HG03025 (cell line): ENCODE measurements at regions not wholly inside any gene's neighbourhood (a gene's known extent, or its start where the extent isn't known, plus 50 kb on each side); places are given as distances from the start of the nearest gene placed in this dataset.
"Not testable (repeated sequence)": the region's sequence is repeated elsewhere in the genome, so short reads cannot be mapped to it uniquely, and the experiment has no call there.

Experiments used
- ATAC-seq: cut with Tn5 transposase; IDR thresholded peaks from one replicate; pipeline ENCODE4 v1.9.1; 2021; ENCODE audit warnings: mild to moderate bottlenecking, moderate library complexity; ENCODE audit not compliant: unreplicated experiment, low FRiP score

- ATAC-seq = no peak
Measured at GRCh38 chr12:4159851-4160250, 113.7 kb upstream of the CCND2 start.

GRCh38 chr12:4158306-4158705 is 115.3 kb upstream of the CCND2 start:
- no peak for ATAC-seq

- no peak for ATAC-seq
Measured at GRCh38 chr12:4157122-4157521, 116.4 kb upstream of the CCND2 start.

GRCh38 chr12:4156317-4156716 is 117.2 kb upstream of the CCND2 start:
- no peak for ATAC-seq

GRCh38 chr12:4154672-4155225 is 118.8 kb upstream of the CCND2 start:
- no peak for ATAC-seq

GRCh38 chr12:4153343-4153892 is 120.1 kb upstream of the CCND2 start:
- peak; percentile 67 for ATAC-seq

- ATAC-seq = no peak
Measured at GRCh38 chr12:4152145-4152795, 121.3 kb upstream of the CCND2 start.

GRCh38 chr12:4151362-4152121 is 122.0 kb upstream of the CCND2 start:
- no peak for ATAC-seq

GRCh38 chr12:4150355-4150754 is 123.2 kb upstream of the CCND2 start:
- not testable (repeated sequence) for ATAC-seq

- ATAC-seq = peak; percentile 64
Measured at GRCh38 chr12:4148418-4149056, 125.0 kb upstream of the CCND2 start.

- no peak for ATAC-seq
Measured at GRCh38 chr12:4147031-4147481, 126.5 kb upstream of the CCND2 start.

GRCh38 chr12:4145990-4146859 is 127.3 kb upstream of the CCND2 start:
- no peak for ATAC-seq

GRCh38 chr12:4144676-4145075 is 128.9 kb upstream of the CCND2 start:
- no peak for ATAC-seq

- no peak for ATAC-seq
Measured at GRCh38 chr12:4143896-4144295, 129.7 kb upstream of the CCND2 start.

- no peak for ATAC-seq
Measured at GRCh38 chr12:4141348-4142270, 132.0 kb upstream of the CCND2 start.

GRCh38 chr12:4140581-4141301 is 132.8 kb upstream of the CCND2 start:
- ATAC-seq = no peak

- ATAC-seq = no peak
Measured at GRCh38 chr12:4139191-4139590, 134.4 kb upstream of the CCND2 start.

GRCh38 chr12:4138532-4138931 is 135.0 kb upstream of the CCND2 start:
- ATAC-seq = not testable (repeated sequence)
